Activated naive CD8-positive, alpha-beta T cell treated with anti-CD3 and anti-CD28 coated beads, Interleukin-2, amount 10 ng/mL, durations not matched to agents 7 days and 5 days (primary cell): ENCODE measurements at regions not wholly inside any gene's neighbourhood (a gene's known extent, or its start where the extent isn't known, plus 50 kb on each side); places are given as distances from the start of the nearest gene placed in this dataset.

ENCODE experiments used
- ATAC-seq: fragments of 150-1000 bp; cut with Tn5 transposase; one replicate; pipeline ENCODE4 v1.10.0; 2021; ENCODE audit warnings: low read depth, moderate library complexity
- POLR2A ChIA-PET: fragments of 350-600 bp; sonication (Branson Sonifier 250); formaldehyde crosslinking; loops from one replicate; lab custom pipeline; 2021; ENCODE audit warnings: antibody characterized with exemption; lab: Charles Lee
- DNase-seq: peaks from one replicate; pipeline ENCODE4 v3.0.0; 2021
- H3K27ac Mint-ChIP-seq: one replicate; pipeline ENCODE4 v1.8.0; 2022; ENCODE audit warnings: mild to moderate bottlenecking, mixed read lengths
- H3K27me3 Mint-ChIP-seq: one replicate; pipeline ENCODE4 v1.8.0; 2022; ENCODE audit warnings: mild to moderate bottlenecking, moderate library complexity, mixed read lengths
- H3K36me3 Mint-ChIP-seq: one replicate; pipeline ENCODE4 v1.8.0; 2021; ENCODE audit warnings: mild to moderate bottlenecking, mixed read lengths
- H3K4me1 Mint-ChIP-seq: one replicate; pipeline ENCODE4 v1.8.0; 2021; ENCODE audit warnings: mixed read lengths
- H3K4me3 Mint-ChIP-seq: one replicate; pipeline ENCODE4 v1.8.0; 2022; ENCODE audit warnings: mild to moderate bottlenecking, moderate library complexity, mixed read lengths
- H3K9me3 Mint-ChIP-seq: one replicate; pipeline ENCODE4 v1.8.0; 2021; ENCODE audit warnings: mixed read lengths

DNA sequence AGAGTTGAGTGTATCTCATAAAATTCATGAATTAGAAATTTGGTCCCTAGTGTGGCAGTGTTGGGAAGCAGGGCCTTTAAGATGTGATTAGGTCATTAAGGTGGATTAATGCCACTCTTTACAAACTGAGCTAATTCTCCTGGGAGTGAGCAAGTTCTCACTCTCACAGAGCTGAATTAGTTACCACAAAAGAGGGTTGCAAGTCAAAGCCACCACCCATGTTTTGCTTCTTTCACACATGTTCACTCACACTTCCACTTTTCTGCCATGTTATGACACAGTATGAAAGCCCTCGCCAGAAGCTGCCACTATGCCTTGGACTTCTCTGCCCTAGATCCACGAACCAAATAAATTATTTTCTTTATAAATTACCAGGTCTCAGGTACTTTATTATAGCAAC, 332.1 kb downstream of the ARAP2 start:
- peaks cover 9% of the 10 kb centered on the region for H3K27me3 Mint-ChIP-seq
- no peak overlapping the region for H3K27ac Mint-ChIP-seq
- no peak overlapping the region for H3K4me3 Mint-ChIP-seq
- no peak for ATAC-seq
- H3K4me1 Mint-ChIP-seq = no peaks in the 10 kb centered on the region
- POLR2A ChIA-PET = no interaction called here
- no peaks in the 10 kb centered on the region for H3K9me3 Mint-ChIP-seq
- DNase-seq = no peak
- no peaks in the 10 kb centered on the region for H3K36me3 Mint-ChIP-seq

DNA sequence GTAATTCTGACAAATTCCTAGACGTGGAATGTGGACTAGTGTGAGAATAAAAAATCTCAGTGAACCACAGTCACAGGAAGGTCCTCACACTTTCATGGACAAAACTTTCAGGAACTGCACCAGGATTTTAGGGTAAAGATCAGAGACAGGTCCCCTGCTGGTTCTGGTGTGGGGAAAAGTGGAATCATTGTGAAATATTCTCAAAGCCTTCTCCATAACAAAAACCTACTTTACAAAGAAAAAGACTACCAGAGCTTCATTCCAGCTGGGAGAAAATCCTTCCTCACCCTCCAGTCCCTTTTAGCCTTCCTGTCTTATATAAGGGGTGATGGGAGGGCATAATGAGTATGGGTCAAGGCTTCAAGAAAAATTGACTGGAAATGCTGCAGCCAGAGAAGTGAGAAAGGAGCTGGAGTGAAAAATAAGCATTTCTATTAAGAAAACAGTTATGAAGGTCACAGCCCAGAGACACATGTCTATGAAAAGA, 325.8 kb downstream of the ARAP2 start:
- Mint-ChIP-seq H3K27me3 (peaks cover 14% of the 10 kb centered on the region), H3K4me3 (no peak overlapping the region), H3K9me3 (no peaks in the 10 kb centered on the region), H3K4me1 (no peaks in the 10 kb centered on the region), H3K27ac (no peak overlapping the region), H3K36me3 (no peaks in the 10 kb centered on the region)
- ATAC-seq = no peak
- DNase-seq = no peak
- POLR2A ChIA-PET = no interaction called here

- Mint-ChIP-seq H3K4me3 (no peak overlapping the region), H3K36me3 (no peaks in the 10 kb centered on the region), H3K9me3 (no peaks in the 10 kb centered on the region), H3K27ac (no peak overlapping the region), H3K4me1 (no peaks in the 10 kb centered on the region), H3K27me3 (peaks cover 4% of the 10 kb centered on the region)
- DNase-seq (no peak), ATAC-seq (no peak)
- POLR2A ChIA-PET = no interaction called here
Measured at GRCh38 chr4:35925806-35926205, 318.5 kb downstream of the ARAP2 start.

DNA sequence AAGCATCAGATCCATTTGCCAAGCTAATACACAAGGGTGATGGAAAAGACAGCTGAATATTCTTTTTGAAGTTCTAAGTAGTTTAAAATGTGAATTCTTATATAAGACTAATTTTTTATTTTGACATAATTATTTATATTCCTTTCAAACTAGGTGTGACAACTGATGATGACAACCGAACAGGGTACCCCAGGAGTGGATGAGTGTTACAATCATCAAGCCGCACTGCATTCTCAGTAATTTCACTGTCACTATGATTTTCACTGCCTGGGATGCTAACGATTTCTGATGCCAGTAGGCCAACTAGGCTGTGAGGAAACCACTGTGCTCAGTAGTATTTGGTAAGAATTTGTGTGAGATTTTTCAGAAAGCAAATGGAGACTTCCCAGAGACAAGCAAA, 317.5 kb downstream of the ARAP2 start:
- H3K4me1 Mint-ChIP-seq = no peaks in the 10 kb centered on the region
- POLR2A ChIA-PET = no interaction called here
- no peak overlapping the region for H3K4me3 Mint-ChIP-seq
- no peaks in the 10 kb centered on the region for H3K9me3 Mint-ChIP-seq
- DNase-seq (no peak), ATAC-seq (no peak)
- peaks cover 7% of the 10 kb centered on the region for H3K27me3 Mint-ChIP-seq
- no peak overlapping the region for H3K27ac Mint-ChIP-seq
- no peaks in the 10 kb centered on the region for H3K36me3 Mint-ChIP-seq

DNA sequence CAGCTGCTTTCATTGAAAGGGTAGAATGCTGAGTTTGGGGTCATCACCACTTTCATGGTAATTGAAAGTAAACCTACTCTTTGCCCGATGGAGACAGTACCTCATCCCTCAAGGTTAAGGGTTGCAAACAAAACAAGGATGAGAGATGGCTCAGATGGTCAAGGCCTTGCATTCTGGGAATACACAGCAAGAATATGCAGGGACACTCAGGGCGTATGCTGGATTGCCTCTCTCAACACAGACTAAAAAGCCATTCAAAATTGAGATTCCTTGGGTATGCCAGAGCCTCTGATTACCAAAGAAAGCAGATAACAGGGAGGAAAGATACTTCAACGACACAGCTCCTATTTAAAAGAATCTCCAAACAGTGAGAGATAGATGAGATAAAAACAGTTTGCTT, 310.4 kb downstream of the ARAP2 start:
- Mint-ChIP-seq H3K27ac (no peak overlapping the region), H3K4me1 (no peaks in the 10 kb centered on the region), H3K36me3 (no peaks in the 10 kb centered on the region), H3K27me3 (peaks cover 9% of the 10 kb centered on the region), H3K9me3 (no peaks in the 10 kb centered on the region), H3K4me3 (no peak overlapping the region)
- no peak for ATAC-seq
- no peak for DNase-seq
- POLR2A ChIA-PET = no interaction called here

DNA sequence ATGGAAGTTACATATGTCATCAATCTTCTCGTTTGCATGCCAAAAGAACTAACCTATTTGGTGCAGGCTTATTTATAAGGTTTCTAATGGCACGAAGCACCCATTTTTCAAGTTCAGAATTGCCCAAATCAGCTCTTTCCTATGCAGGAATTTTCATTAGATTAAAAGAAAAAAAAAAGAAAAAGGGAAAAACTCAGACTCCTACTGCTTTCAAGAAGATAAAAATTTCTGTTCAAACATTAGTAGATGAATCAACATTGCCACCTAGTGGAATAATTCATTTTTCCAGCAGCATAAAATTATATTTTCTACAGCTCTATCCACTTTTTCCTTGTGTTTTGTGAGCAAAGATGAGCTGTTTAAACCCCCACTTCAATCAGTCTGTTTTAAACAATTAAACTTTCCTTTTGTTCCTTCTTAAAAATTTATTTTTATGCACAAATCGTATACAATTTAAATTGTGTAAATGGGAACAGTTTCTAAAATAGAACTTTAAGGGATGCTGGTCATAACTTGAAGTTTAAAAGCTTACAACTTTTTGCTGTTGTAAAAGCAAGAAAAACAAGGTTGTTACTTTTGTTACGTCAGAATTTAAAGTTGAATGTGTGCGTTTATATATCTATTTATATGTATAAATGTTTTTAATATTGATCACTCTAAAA, 309.9 kb downstream of the ARAP2 start:
- Mint-ChIP-seq H3K4me3 (no peak overlapping the region), H3K27me3 (peaks cover 9% of the 10 kb centered on the region), H3K36me3 (no peaks in the 10 kb centered on the region), H3K9me3 (no peaks in the 10 kb centered on the region), H3K4me1 (no peaks in the 10 kb centered on the region), H3K27ac (no peak overlapping the region)
- POLR2A ChIA-PET = no interaction called here
- ATAC-seq = no peak
- DNase-seq = no peak

DNA sequence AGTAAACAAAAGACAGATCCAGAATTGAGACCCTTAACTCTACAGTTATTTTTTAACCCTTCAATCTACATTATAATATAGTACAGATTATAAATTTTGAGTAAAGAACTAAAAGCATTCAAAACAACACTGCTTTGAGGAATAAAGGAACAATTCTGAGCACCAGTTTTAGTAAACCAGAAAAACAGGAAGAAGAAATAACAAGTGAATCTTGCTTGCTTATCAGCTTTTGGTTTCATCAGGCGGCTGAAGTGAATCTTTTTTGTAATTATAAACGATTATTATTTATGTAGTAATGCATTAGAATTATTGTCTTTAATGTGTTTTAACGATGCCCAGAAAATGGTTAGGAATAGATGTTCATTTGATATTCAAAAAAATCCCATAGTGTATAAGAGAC, 305.4 kb downstream of the ARAP2 start:
- Mint-ChIP-seq H3K4me1 (no peaks in the 10 kb centered on the region), H3K27ac (no peak overlapping the region), H3K9me3 (no peaks in the 10 kb centered on the region), H3K27me3 (peaks cover 5% of the 10 kb centered on the region), H3K4me3 (no peak overlapping the region), H3K36me3 (no peaks in the 10 kb centered on the region)
- ATAC-seq = no peak
- POLR2A ChIA-PET = no interaction called here
- DNase-seq = no peak

DNA sequence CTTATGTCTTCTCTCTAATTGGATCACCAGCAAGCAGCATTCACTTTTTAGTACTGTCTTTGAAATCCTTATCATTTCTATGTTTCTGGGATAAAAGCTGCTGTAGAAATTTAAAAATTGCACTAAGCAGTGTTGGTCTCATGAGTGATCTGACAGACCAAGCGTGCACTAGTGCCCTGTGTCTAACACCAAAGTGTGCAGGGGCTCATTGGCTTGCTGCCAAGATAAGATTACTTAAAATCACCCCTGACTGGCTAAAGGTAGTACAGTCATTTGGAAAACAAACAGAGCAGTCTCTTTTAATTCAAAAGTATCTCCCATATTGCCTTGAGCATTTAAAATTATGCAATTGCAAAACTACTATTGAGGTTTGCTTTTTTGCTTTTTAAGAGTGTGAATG, 304.6 kb downstream of the ARAP2 start:
- no peaks in the 10 kb centered on the region for H3K4me1 Mint-ChIP-seq
- POLR2A ChIA-PET = no interaction called here
- ATAC-seq = no peak
- H3K9me3 Mint-ChIP-seq = no peaks in the 10 kb centered on the region
- H3K27me3 Mint-ChIP-seq = peaks cover 8% of the 10 kb centered on the region
- H3K4me3 Mint-ChIP-seq = no peak overlapping the region
- no peak overlapping the region for H3K27ac Mint-ChIP-seq
- H3K36me3 Mint-ChIP-seq = no peaks in the 10 kb centered on the region
- DNase-seq = no peak

GRCh38 chr4:35942092-35942491, 302.2 kb downstream of the ARAP2 start:
- DNase-seq (no peak), ATAC-seq (no peak)
- no peaks in the 10 kb centered on the region for H3K36me3 Mint-ChIP-seq

GRCh38 chr4:35943606-35944005, 300.7 kb downstream of the ARAP2 start:
- Mint-ChIP-seq H3K36me3 (no peaks in the 10 kb centered on the region), H3K9me3 (no peaks in the 10 kb centered on the region), H3K4me1 (no peaks in the 10 kb centered on the region), H3K4me3 (no peak overlapping the region), H3K27me3 (peaks cover 4% of the 10 kb centered on the region), H3K27ac (no peak overlapping the region)
- POLR2A ChIA-PET = no interaction called here
- ATAC-seq (no peak), DNase-seq (no peak)

More at GRCh38 chr4:35942092-35942491, 302.2 kb downstream of the ARAP2 start:
- Mint-ChIP-seq H3K27ac (no peak overlapping the region), H3K27me3 (peaks cover 4% of the 10 kb centered on the region), H3K4me3 (no peak overlapping the region), H3K9me3 (no peaks in the 10 kb centered on the region), H3K4me1 (no peaks in the 10 kb centered on the region)
- POLR2A ChIA-PET = no interaction called here

DNA sequence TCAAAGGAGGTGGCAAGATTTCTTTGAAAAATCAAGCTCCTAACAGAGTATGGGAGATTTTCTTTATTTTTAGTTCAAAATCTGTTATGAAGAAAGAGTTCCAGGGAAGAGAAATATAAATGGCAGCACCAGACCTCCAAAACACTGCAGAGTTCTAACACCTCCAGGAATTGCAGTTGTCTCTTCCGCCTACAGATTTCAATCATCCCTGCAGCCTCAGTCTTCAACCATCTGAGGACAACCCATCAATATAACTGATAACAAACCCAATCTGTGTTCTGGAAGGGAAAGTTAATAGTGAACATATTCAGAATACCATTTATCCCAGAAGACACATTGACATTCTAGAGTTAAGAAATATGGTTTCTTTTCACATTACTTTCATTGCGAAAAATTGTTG, 296.1 kb downstream of the ARAP2 start:
- H3K27ac Mint-ChIP-seq = no peak overlapping the region
- peaks cover 2% of the 10 kb centered on the region for H3K9me3 Mint-ChIP-seq
- no peak for DNase-seq
- POLR2A ChIA-PET = no interaction called here
- H3K36me3 Mint-ChIP-seq = no peaks in the 10 kb centered on the region
- no peak for ATAC-seq
- H3K27me3 Mint-ChIP-seq = peaks cover 4% of the 10 kb centered on the region
- no peaks in the 10 kb centered on the region for H3K4me1 Mint-ChIP-seq
- H3K4me3 Mint-ChIP-seq = no peak overlapping the region

DNA sequence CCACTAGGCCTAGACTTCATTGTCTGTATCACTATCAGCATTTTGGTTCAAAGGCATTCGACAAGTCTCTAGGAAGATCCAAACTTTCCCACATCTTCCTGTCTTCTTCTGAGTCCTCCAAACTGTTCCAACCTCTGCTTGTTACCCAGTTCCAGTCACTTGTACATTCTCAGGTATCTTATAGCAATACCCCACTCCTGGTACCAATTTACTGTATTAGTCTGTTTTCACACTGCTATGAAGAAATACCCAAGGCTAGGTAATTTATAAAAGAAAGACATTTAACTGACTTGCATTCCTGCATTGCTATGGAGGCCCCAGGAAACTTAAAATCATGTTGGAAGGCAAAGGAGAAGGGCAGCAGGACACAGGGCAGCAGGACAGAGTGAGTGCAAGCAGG, 293.9 kb downstream of the ARAP2 start:
- POLR2A ChIA-PET = no interaction called here
- no peak overlapping the region for H3K27ac Mint-ChIP-seq
- H3K4me3 Mint-ChIP-seq = no peak overlapping the region
- H3K27me3 Mint-ChIP-seq = no peaks in the 10 kb centered on the region
- DNase-seq = no peak
- no peaks in the 10 kb centered on the region for H3K4me1 Mint-ChIP-seq
- no peaks in the 10 kb centered on the region for H3K36me3 Mint-ChIP-seq
- ATAC-seq = no peak
- peaks cover 5% of the 10 kb centered on the region for H3K9me3 Mint-ChIP-seq

DNA sequence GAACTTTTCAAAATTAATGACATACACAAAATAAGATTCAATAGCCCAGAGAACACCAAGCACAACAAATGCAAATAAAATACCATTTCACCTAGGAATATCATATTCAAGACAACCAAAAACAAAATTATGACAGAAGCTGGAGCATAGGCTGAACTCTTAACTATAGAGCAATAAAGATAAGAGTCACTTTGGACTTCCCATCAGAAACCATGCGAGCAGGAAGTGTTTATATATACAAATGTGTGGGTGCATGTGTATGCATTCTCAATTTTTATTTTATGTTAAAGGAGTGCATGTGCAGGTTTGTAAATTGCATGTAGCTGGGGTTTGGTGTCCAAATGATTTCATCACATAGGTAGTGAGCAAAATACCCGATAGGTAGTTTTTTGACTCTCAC, 291.6 kb downstream of the ARAP2 start:
- no peak overlapping the region for H3K27ac Mint-ChIP-seq
- no peaks in the 10 kb centered on the region for H3K4me1 Mint-ChIP-seq
- no peaks in the 10 kb centered on the region for H3K27me3 Mint-ChIP-seq
- DNase-seq = no peak
- H3K9me3 Mint-ChIP-seq = peaks cover 8% of the 10 kb centered on the region
- no peaks in the 10 kb centered on the region for H3K36me3 Mint-ChIP-seq
- H3K4me3 Mint-ChIP-seq = no peak overlapping the region
- POLR2A ChIA-PET = no interaction called here
- no peak for ATAC-seq

DNA sequence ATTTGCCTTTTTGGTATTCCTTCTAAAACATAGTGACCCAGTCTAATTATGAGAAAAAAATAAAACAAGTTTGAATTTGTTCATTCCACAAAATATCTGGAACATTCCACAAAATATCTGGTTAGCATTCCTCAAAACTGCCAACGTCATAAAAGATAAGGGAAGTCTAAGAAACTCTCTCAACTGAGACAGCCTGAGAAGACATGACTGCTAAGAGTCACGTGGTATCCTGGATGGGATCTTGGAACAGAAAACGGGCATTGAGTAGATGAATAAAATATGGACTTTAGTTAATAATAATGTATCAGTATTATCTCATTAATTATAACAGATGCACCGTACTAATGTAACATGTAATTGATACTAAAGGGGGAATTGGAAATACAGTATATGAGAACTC, 280.9 kb downstream of the ARAP2 start:
- POLR2A ChIA-PET = no interaction called here
- DNase-seq = no peak
- Mint-ChIP-seq H3K4me1 (no peaks in the 10 kb centered on the region), H3K4me3 (no peak overlapping the region), H3K27me3 (no peaks in the 10 kb centered on the region), H3K27ac (no peak overlapping the region), H3K36me3 (no peaks in the 10 kb centered on the region), H3K9me3 (no peaks in the 10 kb centered on the region)
- no peak for ATAC-seq
